Osteoblast (primary cell): ENCODE measurements at regions not wholly inside any gene's neighbourhood (a gene's known extent, or its start where the extent isn't known, plus 50 kb on each side); places are given as distances from the start of the nearest gene placed in this dataset.

Source experiments
- DNase-seq: peaks from one replicate; pipeline ENCODE4 v3.0.0; 2011; ENCODE audit warnings: low spot score, mixed read lengths; ENCODE audit not compliant: insufficient read length; ENCODE audit errors: missing footprints
- H2AFZ ChIP-seq: 2 replicates; pipeline ENCODE4 v1.6.0; 2011; ENCODE audit warnings: mild to moderate bottlenecking, low read length
- H3K27ac ChIP-seq: 2 replicates; pipeline ENCODE4 v1.5.1; 2011; ENCODE audit warnings: mild to moderate bottlenecking, low read depth, low read length, moderate library complexity
- H3K27me3 ChIP-seq: 2 replicates; pipeline ENCODE4 v1.6.0; 2012; ENCODE audit warnings: mild to moderate bottlenecking, control low read depth, inconsistent platforms, low read length, moderate library complexity; ENCODE audit not compliant: insufficient read depth
- H3K36me3 ChIP-seq: 2 replicates; pipeline ENCODE4 v1.5.1; 2011; ENCODE audit warnings: mild to moderate bottlenecking, low read length, control low read depth, moderate library complexity; ENCODE audit not compliant: insufficient read depth
- H3K4me1 ChIP-seq: 2 replicates; pipeline ENCODE4 v1.5.1; 2011; ENCODE audit warnings: mild to moderate bottlenecking, low read length, control low read depth, moderate library complexity; ENCODE audit not compliant: insufficient read depth
- H3K4me2 ChIP-seq: 2 replicates; pipeline ENCODE4 v1.6.0; 2011; ENCODE audit warnings: mild to moderate bottlenecking, low read length; ENCODE audit not compliant: insufficient read depth
- H3K4me3 ChIP-seq: fragments of 200-600 bp; sonication (generic); 3 replicates; pipeline ENCODE4 v1.5.1; 2012; ENCODE audit warnings: mild to moderate bottlenecking, low read length, inconsistent platforms; ENCODE audit not compliant: insufficient read depth
- H3K79me2 ChIP-seq: 2 replicates; pipeline ENCODE4 v1.6.0; 2012; ENCODE audit warnings: mild to moderate bottlenecking, low read length, control low read depth, inconsistent platforms; ENCODE audit not compliant: insufficient read depth
- H3K9me3 ChIP-seq: 2 replicates; pipeline ENCODE4 v1.5.1; 2011; ENCODE audit warnings: low read depth, low read length, control low read depth
- H4K20me1 ChIP-seq: 2 replicates; pipeline ENCODE4 v1.6.0; 2012; ENCODE audit warnings: mild to moderate bottlenecking, low read length, control low read depth; ENCODE audit not compliant: insufficient read depth
- TF ChIP-seq, protein P1 (sequence below): IDR thresholded peaks from 2 replicates; pipeline ENCODE4 v1.5.1; 2011; ENCODE audit warnings: mild to moderate bottlenecking, low read depth, low read length, moderate library complexity; ENCODE audit errors: extremely low read depth

DNA sequence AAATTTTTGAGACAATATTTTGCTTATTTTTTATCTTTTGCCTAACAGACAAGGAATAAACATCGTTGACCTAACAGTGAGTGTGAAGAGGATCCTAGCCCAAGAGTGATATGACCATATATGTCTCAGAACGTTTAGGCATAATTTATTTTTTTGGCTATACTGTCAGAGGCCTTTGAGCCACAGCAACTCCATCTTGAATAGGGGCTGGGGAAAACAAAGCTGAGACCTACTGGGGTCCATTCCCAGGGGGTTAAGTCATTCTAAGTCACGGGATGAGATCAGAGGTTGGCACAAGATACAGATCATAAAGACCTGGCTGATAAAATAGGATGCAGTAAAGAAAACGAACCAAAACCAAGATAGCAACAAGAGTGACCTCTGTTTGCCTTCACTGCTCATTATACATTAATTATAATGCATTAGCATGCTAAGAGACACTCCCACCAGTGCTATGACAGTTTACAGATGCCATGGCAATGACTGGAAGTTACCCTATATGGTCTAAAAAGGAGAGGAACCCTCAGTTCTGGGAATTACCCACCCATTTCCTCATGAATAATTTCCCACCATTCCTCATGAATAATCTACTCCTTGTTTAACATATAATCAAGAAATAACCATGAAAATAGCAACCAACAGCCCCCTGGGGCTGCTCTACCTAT, 510.9 kb upstream of the PCDH9 start:
- Histone ChIP-seq H3K27ac (no peak overlapping the region), H3K9me3 (no peaks in the 10 kb centered on the region), H3K79me2 (no peaks in the 10 kb centered on the region), H2AFZ (no peak overlapping the region), H3K4me2 (no peak overlapping the region), H3K4me1 (peaks cover 8% of the 10 kb centered on the region), H3K4me3 (no peak overlapping the region), H4K20me1 (no peaks in the 10 kb centered on the region), H3K36me3 (no peaks in the 10 kb centered on the region), H3K27me3 (no peaks in the 10 kb centered on the region)
- DNase-seq = no peak
- TF ChIP-seq, protein P1, sequence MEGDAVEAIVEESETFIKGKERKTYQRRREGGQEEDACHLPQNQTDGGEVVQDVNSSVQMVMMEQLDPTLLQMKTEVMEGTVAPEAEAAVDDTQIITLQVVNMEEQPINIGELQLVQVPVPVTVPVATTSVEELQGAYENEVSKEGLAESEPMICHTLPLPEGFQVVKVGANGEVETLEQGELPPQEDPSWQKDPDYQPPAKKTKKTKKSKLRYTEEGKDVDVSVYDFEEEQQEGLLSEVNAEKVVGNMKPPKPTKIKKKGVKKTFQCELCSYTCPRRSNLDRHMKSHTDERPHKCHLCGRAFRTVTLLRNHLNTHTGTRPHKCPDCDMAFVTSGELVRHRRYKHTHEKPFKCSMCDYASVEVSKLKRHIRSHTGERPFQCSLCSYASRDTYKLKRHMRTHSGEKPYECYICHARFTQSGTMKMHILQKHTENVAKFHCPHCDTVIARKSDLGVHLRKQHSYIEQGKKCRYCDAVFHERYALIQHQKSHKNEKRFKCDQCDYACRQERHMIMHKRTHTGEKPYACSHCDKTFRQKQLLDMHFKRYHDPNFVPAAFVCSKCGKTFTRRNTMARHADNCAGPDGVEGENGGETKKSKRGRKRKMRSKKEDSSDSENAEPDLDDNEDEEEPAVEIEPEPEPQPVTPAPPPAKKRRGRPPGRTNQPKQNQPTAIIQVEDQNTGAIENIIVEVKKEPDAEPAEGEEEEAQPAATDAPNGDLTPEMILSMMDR = no peak

DNA sequence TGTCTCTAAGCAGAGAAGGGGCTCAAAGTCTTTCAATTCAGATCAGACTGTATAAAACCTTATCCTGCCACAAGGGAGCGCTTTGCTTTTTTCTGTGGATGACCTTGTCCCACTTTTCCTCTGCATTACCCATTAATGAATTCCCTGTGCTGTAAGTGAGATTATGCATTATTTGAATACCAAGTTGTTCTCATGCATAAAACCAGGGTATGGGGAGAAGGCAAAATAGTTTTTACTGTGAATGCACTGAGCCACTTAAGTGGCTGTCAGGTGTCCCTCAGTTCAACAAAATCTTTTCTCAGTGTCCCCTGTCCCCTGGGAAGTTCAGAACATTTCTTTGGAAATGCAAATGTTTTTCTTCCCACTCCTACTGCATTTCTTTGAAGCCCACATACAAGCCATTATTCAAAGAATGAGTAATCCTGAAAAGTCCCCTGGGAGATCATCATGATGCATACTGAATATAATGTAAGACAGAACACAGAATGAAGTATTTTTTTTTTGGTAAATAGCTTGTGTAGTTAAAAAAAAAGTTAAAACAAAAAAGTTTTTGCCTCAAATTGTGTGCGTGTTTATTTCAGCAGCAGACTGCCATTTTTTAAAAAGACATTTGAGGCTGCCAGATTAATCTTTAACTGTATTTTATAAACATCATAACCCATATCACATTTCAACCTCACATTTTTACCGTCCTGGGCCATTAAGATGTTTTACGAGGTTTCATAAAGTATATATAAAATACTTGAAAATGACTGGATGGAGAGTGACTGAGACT, 506.7 kb upstream of the PCDH9 start:
- DNase-seq = no peak
- TF ChIP-seq, protein P1 = peak; percentile 30
- Histone ChIP-seq H3K9me3 (no peaks in the 10 kb centered on the region), H3K4me2 (peak overlapping the region; percentile 28), H3K79me2 (no peaks in the 10 kb centered on the region), H4K20me1 (no peaks in the 10 kb centered on the region), H2AFZ (no peak overlapping the region), H3K36me3 (no peaks in the 10 kb centered on the region), H3K4me1 (peaks cover 8% of the 10 kb centered on the region), H3K27me3 (no peaks in the 10 kb centered on the region), H3K27ac (no peak overlapping the region), H3K4me3 (no peak overlapping the region)

DNA sequence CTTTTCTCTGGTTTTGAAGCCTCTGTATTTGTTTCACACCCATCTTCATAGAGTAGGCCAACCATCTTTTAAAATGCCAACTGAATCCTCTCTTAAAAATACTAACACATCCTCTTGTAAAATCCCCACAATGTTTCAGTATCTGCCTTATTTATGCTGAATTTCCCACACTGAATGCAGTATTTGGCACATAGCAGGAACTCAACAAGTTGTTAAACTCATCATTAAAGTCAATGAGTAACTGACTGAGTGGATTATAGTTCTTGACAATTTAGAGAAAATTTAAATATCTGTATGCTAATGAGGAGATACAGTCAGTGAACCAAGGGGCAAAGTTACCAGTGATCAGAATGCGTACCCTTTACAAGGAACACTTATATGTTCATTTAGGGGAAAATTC, 505.5 kb upstream of the PCDH9 start:
- Histone ChIP-seq H3K27ac (no peak overlapping the region), H3K36me3 (no peaks in the 10 kb centered on the region), H4K20me1 (no peaks in the 10 kb centered on the region), H3K79me2 (no peaks in the 10 kb centered on the region), H3K27me3 (no peaks in the 10 kb centered on the region), H3K4me1 (peaks cover 8% of the 10 kb centered on the region), H3K4me2 (no peak overlapping the region), H2AFZ (no peak overlapping the region), H3K9me3 (no peaks in the 10 kb centered on the region), H3K4me3 (no peak overlapping the region)
- no peak for DNase-seq
- TF ChIP-seq, protein P1 = no peak

DNA sequence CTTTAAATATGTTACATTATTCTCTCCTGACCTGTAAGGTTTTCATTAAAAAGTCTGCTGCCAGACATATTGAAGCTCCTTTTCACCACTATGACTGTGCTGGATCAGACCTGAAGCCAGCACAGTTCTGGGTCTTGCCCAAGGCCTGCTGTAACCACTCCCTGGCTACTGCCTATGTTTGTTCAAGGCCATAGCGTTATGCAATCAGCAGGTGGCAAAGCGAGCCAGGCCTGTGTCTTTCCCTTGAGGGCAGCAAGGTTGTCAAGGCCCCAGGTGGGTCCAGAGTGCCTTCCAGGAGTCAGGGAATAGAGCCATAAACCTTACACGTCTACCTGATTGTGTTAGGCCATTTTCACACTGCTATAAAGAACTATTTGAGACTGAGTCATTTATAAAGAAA, 496.8 kb upstream of the PCDH9 start:
- Histone ChIP-seq H3K36me3 (no peaks in the 10 kb centered on the region), H3K4me2 (no peak overlapping the region), H3K27me3 (no peaks in the 10 kb centered on the region), H3K4me3 (no peak overlapping the region), H3K79me2 (no peaks in the 10 kb centered on the region), H4K20me1 (no peaks in the 10 kb centered on the region), H3K9me3 (peaks cover 6% of the 10 kb centered on the region), H3K27ac (no peak overlapping the region), H3K4me1 (no peaks in the 10 kb centered on the region), H2AFZ (no peak overlapping the region)
- TF ChIP-seq, protein P1 = no peak
- DNase-seq = no peak
